ENCODE measurements at regions not wholly inside any gene's neighbourhood (a gene's known extent, or its start where the extent isn't known, plus 50 kb on each side); places are given as distances from the start of the nearest gene placed in this dataset.

GRCh38 chr12:84069198-84069597 lies 843.4 kb downstream of the SLC6A15 start:
- H3K4me1 Mint-ChIP-seq (ENCODE audit: low read depth) = no peaks in the 10 kb centered on the region
- H3K27ac Mint-ChIP-seq = no peak overlapping the region
- H3K27me3 Mint-ChIP-seq = no peaks in the 10 kb centered on the region
- H3K9me3 Mint-ChIP-seq = peaks cover 2% of the 10 kb centered on the region
- ChIA-PET POLR2A (no interaction called here), CTCF (no interaction called here)
- H3K4me3 Mint-ChIP-seq = no peak overlapping the region
- no peaks in the 10 kb centered on the region for H3K36me3 Mint-ChIP-seq (ENCODE audit: low read depth)
- intact Hi-C loops (cut with micrococcal nuclease) = no loop called here
- TF ChIP-seq, protein P1, sequence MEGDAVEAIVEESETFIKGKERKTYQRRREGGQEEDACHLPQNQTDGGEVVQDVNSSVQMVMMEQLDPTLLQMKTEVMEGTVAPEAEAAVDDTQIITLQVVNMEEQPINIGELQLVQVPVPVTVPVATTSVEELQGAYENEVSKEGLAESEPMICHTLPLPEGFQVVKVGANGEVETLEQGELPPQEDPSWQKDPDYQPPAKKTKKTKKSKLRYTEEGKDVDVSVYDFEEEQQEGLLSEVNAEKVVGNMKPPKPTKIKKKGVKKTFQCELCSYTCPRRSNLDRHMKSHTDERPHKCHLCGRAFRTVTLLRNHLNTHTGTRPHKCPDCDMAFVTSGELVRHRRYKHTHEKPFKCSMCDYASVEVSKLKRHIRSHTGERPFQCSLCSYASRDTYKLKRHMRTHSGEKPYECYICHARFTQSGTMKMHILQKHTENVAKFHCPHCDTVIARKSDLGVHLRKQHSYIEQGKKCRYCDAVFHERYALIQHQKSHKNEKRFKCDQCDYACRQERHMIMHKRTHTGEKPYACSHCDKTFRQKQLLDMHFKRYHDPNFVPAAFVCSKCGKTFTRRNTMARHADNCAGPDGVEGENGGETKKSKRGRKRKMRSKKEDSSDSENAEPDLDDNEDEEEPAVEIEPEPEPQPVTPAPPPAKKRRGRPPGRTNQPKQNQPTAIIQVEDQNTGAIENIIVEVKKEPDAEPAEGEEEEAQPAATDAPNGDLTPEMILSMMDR (IDR thresholded peaks at IDR 0.05) = no peak
- ATAC-seq (no peak), DNase-seq (no peak)

DNA sequence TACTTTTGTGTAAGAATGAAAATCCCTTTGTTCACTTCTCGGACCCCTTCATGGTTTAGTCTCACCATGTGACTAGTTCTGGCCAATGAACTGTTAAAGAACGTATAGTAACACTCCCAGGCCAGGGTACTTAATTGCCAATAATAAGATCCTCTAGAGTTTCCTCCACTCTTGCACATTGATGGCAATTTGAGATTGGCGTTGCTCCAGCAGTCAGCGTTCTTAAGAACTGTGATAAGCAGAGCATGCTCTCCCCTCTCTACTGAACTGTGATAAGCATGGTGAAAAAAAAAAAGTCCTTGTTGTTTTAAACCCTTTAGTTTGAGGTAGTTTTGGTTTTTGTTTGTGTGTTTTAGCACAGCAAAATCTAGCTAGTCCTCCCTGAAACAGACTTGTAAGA lies 854.5 kb downstream of the SLC6A15 start:
- Mint-ChIP-seq H3K9me3 (peaks cover 2% of the 10 kb centered on the region), H3K27me3 (no peaks in the 10 kb centered on the region), H3K4me3 (no peak overlapping the region), H3K4me1 (ENCODE audit: low read depth) (no peaks in the 10 kb centered on the region), H3K36me3 (ENCODE audit: low read depth) (no peaks in the 10 kb centered on the region), H3K27ac (no peak overlapping the region)
- intact Hi-C loops (cut with micrococcal nuclease) = no loop called here
- TF ChIP-seq, protein P1 (IDR thresholded peaks at IDR 0.05) = no peak
- ChIA-PET CTCF (no interaction called here), POLR2A (no interaction called here)
- ATAC-seq = no peak
- no peak for DNase-seq

- Mint-ChIP-seq H3K36me3 (ENCODE audit: low read depth) (no peaks in the 10 kb centered on the region), H3K27ac (no peak overlapping the region), H3K9me3 (no peaks in the 10 kb centered on the region), H3K27me3 (no peaks in the 10 kb centered on the region), H3K4me3 (no peak overlapping the region), H3K4me1 (ENCODE audit: low read depth) (no peaks in the 10 kb centered on the region)
- ChIA-PET CTCF (no interaction called here), POLR2A (no interaction called here)
- ATAC-seq (no peak), DNase-seq (no peak)
- intact Hi-C loops (cut with micrococcal nuclease) = no loop called here
- TF ChIP-seq, protein P1 (IDR thresholded peaks at IDR 0.05) = no peak
Measured at GRCh38 chr12:84054811-84055210, 857.8 kb downstream of the SLC6A15 start.

- ChIA-PET POLR2A (no interaction called here), CTCF (no interaction called here)
- no peaks in the 10 kb centered on the region for H3K4me1 Mint-ChIP-seq (ENCODE audit: low read depth)
- H3K36me3 Mint-ChIP-seq (ENCODE audit: low read depth) = no peaks in the 10 kb centered on the region
- no peak overlapping the region for H3K4me3 Mint-ChIP-seq
- no peaks in the 10 kb centered on the region for H3K9me3 Mint-ChIP-seq
- DNase-seq = no peak
- no peak for ATAC-seq
- TF ChIP-seq, protein P1 (IDR thresholded peaks at IDR 0.05) = no peak
- no peak overlapping the region for H3K27ac Mint-ChIP-seq
- intact Hi-C loops (cut with micrococcal nuclease) = no loop called here
- no peaks in the 10 kb centered on the region for H3K27me3 Mint-ChIP-seq
Measured at GRCh38 chr12:84047881-84048280, 864.7 kb downstream of the SLC6A15 start.

GRCh38 chr12:84046859-84047258 lies 865.7 kb downstream of the SLC6A15 start:
- no peaks in the 10 kb centered on the region for H3K36me3 Mint-ChIP-seq (ENCODE audit: low read depth)
- no peak overlapping the region for H3K4me3 Mint-ChIP-seq
- ChIA-PET POLR2A (no interaction called here), CTCF (no interaction called here)
- no peaks in the 10 kb centered on the region for H3K9me3 Mint-ChIP-seq
- intact Hi-C loops (cut with micrococcal nuclease) = no loop called here
- TF ChIP-seq, protein P1 (IDR thresholded peaks at IDR 0.05) = no peak
- H3K27ac Mint-ChIP-seq = no peak overlapping the region
- H3K27me3 Mint-ChIP-seq = no peaks in the 10 kb centered on the region
- ATAC-seq (no peak), DNase-seq (no peak)
- no peaks in the 10 kb centered on the region for H3K4me1 Mint-ChIP-seq (ENCODE audit: low read depth)

Data from activated CD8-positive, alpha-beta T cell treated with anti-CD3 and anti-CD28 coated beads for 36 hours (primary cell).